Nucleus accumbens (tissue), 56 donors: ENCODE measurements at regions not wholly inside any gene's neighbourhood (a gene's known extent, or its start where the extent isn't known, plus 50 kb on each side); places are given as distances from the start of the nearest gene placed in this dataset.
"Not testable (repeated sequence)": the region's sequence is repeated elsewhere in the genome, so short reads cannot be mapped to it uniquely, and the experiment has no call there.

Experiments
- DNase-seq, 56 donors: peaks; one replicate each; lab custom pipeline; 2025; lab: John Stamatoyannopoulos, UW

DNA sequence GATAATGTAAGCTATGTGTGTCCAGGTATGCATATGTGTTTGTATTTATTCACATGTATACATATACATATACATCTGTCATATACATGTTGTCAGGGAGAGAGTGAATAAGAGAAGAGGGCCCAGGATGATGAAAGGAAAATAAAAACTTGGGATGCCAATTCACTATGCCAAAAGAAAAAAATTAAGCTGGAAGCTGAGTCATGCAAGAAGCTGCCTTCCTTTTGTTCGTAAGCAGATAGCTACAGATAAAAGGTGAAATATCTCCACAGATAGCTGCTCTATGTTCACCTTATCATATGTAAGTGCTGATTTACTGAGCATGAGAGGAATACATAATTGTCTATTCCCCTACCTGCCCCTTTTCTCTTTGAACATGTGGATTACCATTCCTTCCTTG, 579.9 kb downstream of the EPM2A start:
- DNase-seq, result no peak

- DNase-seq, result peak in 5 of 56 donors; percentile 3 to 54 (median 12)
These were observed 579.2 kb downstream of the EPM2A start for GRCh38 chr6:145155873-145156782.

- DNase-seq, result not testable (repeated sequence)
These were observed 576.7 kb downstream of the EPM2A start for GRCh38 chr6:145158636-145159035.

GRCh38 chr6:145159921-145160320, 575.4 kb downstream of the EPM2A start:
- no peak for DNase-seq

- no peak for DNase-seq
These were observed 573.8 kb downstream of the EPM2A start for GRCh38 chr6:145161501-145161900.

DNA sequence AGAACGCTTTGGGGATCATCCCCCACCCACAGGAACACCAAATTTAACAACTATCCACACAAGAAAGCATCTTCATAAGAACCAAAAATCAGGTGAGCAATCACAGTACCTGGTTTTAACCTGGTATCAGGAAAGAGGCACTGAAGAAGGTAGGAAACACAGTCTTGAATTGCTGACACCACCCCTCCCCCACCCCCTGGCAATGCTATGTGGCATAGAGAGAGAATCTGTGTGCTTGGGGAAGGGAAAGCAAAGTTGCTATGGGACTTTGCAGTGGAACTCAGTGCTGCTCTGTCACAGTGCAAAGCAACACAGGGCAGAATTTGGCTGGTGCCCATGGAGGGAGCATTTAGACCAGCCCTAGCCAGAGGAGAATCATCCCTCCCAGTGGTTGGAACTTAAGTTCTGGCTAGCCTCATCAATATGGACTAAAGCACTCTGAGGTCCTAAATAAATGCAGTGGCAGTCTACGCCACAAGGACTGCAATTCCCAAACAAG, 565.5 kb downstream of the EPM2A start:
- peak in 1 of 56 donors; percentile 1 for DNase-seq

DNA sequence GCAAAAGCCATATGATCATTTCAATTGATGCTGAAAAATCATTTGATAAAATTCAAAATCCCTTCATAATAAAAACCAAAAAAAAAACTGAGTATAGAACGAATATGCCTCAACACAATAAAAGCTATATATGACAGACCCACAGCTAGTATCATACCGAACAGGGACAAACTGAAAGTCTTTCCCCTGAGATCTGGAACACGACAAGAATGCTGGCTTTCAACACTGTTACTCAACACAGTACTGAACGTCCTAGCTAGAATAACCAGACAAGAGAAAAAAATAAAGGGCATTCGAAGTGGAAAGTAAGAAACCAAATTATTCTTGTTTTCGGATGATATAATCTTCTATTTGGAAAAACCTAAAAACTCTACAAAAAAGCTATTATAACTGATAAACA, 559.9 kb downstream of the EPM2A start:
- no peak for DNase-seq

DNA sequence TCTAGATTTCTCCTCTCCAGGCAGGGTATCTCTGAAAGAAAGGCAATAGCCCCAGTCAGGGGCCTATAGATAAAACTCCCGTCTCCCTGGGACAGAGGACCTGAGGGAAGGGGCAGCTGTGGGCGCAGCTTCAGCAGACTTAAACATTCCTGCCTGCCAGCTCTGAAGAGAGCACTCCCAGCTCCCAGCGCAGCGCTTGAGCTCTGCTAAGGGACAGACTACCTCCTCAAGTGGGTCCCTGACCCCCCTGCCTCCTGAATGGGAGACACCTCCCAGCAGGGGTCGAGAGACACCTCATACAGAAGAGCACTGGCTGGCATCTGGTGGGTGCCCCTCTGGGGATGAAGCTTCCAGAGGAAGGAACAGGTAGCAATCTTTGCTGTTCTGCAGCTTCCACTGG, 556.9 kb downstream of the EPM2A start:
- no peak for DNase-seq

DNA sequence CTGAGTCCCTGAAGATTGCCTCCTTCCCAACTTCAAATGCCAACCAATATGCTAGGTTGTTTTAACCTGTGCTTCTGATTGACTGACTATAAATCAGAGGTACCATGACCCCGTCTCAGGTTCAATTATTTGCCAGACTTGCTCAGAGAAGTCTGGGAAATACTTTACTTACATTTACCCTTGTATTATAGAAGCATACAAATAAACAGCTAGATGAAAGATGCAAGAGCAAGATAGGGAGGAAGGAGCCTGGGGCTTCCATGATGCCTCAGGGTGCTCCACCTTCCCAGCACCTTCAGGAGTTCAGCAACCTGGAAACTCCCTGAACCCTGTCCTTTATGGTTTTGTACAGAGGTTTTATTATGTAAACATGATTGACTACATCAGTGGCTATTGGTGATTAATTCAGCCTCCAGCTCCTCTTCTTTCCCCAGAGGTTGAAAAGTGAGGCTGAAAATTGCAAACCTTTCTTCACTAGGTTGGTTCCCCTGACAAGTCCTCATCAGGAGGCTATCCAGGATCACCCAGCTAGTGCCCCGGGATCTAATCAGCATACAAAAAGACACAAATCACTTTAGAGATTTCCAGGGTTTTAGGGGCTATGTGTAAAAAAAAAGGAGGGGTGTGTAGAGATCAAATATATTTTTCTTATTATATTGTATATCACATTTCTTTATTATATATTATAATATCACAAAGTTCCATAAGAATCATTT, 547.7 kb downstream of the EPM2A start:
- no peak for DNase-seq

DNA sequence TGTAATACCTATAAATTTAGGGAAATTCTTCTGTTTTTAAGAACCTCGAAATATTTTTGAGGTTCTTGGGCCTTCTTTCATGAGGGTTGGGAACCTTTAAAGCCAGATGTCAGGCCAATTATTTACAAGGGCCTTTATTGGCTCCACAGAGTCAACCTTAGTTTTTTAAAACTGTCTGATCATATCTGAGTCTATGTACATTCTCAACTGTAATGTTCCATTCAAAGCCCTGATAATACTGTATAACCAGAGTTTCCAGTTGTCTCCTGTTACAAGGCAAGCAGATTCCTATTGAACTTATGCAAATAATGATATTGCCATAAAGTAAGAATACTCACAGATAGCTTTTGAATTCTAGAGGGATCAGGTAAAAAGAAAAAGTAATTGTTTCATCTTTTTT, 545.5 kb downstream of the EPM2A start:
- DNase-seq, result no peak

GRCh38 chr6:145194389-145194788, 540.9 kb downstream of the EPM2A start:
- DNase-seq, result no peak

DNA sequence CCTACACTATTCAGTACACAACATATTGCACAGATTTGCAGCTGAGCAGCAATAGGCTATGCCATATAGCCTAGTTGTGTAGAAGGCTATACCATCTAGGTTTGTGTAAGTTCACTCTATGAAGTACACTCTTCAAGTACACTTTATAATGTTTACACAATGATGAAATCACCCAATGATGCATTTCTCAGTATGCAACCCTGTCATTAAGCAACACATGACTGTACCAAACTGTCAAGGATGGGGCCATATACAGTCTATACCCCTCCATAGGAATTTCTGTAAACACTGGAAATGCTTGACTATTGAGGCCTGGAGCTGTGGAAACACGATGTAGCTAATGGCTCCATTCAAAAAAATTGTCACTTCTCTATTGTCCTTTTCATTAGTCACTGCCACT, 535.4 kb downstream of the EPM2A start:
- DNase-seq, result no peak

DNA sequence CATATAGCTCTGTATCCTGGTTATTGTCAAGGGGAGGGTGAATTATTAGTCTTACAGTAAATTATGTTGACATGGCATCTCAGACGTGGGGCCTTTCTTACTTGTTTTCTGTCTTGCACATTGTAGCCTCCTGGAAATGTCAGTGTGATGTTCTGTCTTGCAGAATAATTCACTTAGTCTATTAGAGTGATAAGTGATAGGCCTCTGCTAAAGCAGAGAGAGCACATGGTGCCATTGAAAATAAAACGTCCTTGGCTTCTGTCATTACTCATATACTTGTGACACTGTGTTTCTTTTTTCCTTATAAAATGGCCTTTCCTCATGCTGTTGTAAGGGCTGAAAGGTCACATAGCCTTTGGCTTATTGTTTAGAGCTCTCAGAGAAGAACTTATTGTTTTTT, 531.0 kb downstream of the EPM2A start:
- no peak for DNase-seq

- DNase-seq, result peak in 2 of 56 donors; percentile 2 to 9
These were observed 528.9 kb downstream of the EPM2A start for GRCh38 chr6:145206247-145206907.

DNA sequence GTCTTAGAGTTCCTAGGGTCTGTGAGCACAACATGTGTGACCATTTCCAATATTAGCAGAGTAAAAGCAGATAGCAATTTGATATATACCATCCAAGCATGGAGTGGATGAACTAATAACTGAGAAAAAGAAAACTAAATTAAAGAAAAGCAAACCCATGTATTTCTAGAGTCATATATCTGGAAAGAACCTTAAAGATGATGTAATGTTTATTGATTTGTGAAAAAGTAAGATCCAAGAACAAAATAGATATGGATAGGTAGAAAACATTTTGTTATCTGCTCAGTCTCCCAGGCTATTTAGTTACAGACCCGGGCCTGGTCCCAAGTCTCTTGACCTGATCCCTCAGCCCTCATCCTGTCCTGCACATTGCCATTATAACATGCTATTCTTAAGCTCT, 526.8 kb downstream of the EPM2A start:
- DNase-seq, result no peak

GRCh38 chr6:145209272-145209671, 526.0 kb downstream of the EPM2A start:
- DNase-seq, result no peak

- no peak for DNase-seq
These were observed 522.5 kb downstream of the EPM2A start for GRCh38 chr6:145212813-145213212.

- no peak for DNase-seq
These were observed 521.7 kb downstream of the EPM2A start for GRCh38 chr6:145213614-145214013.

DNA sequence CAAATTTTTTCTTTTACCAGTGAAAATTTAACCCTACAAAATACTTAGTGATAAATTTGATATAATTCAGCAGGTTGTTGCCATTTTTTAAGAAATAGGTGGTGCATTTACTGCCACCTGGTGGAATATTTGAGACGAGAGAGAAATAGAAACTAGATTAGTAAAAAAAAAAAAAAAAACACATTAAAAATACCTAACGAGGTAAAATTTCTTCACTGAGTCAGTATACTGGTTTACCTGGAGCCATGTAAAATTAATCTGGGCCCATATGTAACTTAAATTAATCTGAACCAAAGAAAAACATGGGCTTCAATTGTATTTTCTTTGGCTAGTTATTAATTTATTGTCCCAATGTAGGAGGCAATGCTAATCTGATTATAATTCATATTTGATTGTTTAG, 520.8 kb downstream of the EPM2A start:
- no peak for DNase-seq

DNA sequence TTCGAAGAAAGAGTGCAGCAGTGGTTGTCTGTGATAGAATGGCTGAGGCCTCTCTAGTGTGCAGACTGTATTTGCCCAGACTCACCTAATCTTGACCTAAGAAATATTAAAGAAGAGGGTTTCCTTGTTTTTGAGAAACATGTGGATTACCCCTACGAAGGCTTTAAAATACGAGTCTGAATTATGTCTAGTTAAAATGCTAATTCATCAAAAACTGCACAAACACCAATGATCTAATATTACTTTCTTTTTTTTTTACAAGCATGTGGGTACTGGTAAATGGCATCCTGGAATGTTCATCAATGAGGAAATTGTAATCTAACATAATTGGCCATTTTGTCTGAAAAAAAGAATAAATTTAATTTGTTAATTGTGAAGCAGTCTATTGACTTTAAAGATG, 510.9 kb downstream of the EPM2A start:
- no peak for DNase-seq

DNA sequence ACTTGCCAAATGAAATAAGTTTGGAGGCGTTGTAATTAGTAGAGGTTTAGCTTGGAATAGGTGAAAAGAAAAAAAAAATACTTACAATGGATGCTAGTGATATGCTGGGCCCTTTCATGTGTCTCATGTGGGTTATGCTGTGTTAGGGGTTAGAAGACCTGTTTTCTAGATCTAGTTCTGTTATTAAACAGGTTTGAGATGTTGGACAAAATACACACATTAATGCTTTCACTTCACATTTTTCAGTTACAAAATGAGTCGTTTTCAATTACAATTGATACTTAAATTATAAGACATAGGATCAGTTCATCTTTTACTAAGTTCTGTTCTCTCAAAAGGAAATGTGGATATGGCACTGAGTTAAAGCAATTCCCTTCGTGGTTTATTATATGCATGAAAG, 509.8 kb downstream of the EPM2A start:
- no peak for DNase-seq
